Right renal pelvis (tissue), 4 donors: ENCODE measurements at regions not wholly inside any gene's neighbourhood (a gene's known extent, or its start where the extent isn't known, plus 50 kb on each side); places are given as distances from the start of the nearest gene placed in this dataset.

Experiments
- DNase-seq, 4 donors: peaks; one replicate each; pipeline ENCODE4 v3.0.0-alpha.2; 2013; ENCODE audit warnings: low read depth in 4 of 4, low spot score in 3 of 4, missing footprints in 1 of 4

GRCh38 chr1:87851490-87851889 lies 522.8 kb downstream of the LMO4 start:
- DNase-seq = no peak

GRCh38 chr1:87852410-87853161 lies 523.9 kb downstream of the LMO4 start:
- no peak for DNase-seq

GRCh38 chr1:87853576-87854351 lies 525.1 kb downstream of the LMO4 start:
- DNase-seq = no peak

- no peak for DNase-seq
Observed at GRCh38 chr1:87863317-87863716, 534.6 kb downstream of the LMO4 start.

- DNase-seq = no peak
Observed at GRCh38 chr1:87864676-87865075, 536.0 kb downstream of the LMO4 start.

GRCh38 chr1:87866416-87866815 lies 537.7 kb downstream of the LMO4 start:
- DNase-seq = no peak

GRCh38 chr1:87867626-87868025 lies 538.9 kb downstream of the LMO4 start:
- no peak for DNase-seq

- no peak for DNase-seq
Observed at GRCh38 chr1:87869567-87869966, 540.9 kb downstream of the LMO4 start.

GRCh38 chr1:87872189-87872588 lies 543.5 kb downstream of the LMO4 start:
- DNase-seq = no peak

- DNase-seq = no peak
Observed at GRCh38 chr1:87872692-87873091, 544.0 kb downstream of the LMO4 start.

- no peak for DNase-seq
Observed at GRCh38 chr1:87878873-87879272, 550.2 kb downstream of the LMO4 start.

- no peak for DNase-seq
Observed at GRCh38 chr1:87880098-87880760, 551.5 kb downstream of the LMO4 start.

GRCh38 chr1:87880764-87881163 lies 552.1 kb downstream of the LMO4 start:
- no peak for DNase-seq

- DNase-seq = no peak
Observed at GRCh38 chr1:87883906-87884305, 555.2 kb downstream of the LMO4 start.

GRCh38 chr1:87884581-87884980 lies 555.9 kb downstream of the LMO4 start:
- no peak for DNase-seq

GRCh38 chr1:87885278-87886025 lies 556.8 kb downstream of the LMO4 start:
- DNase-seq = no peak

- no peak for DNase-seq
Observed at GRCh38 chr1:87887100-87887499, 558.4 kb downstream of the LMO4 start.

- no peak for DNase-seq
Observed at GRCh38 chr1:87888446-87888845, 559.8 kb downstream of the LMO4 start.

GRCh38 chr1:87894062-87894461 lies 565.4 kb downstream of the LMO4 start:
- no peak for DNase-seq

GRCh38 chr1:87897481-87897880 lies 568.8 kb downstream of the LMO4 start:
- no peak for DNase-seq

- DNase-seq = no peak
Observed at GRCh38 chr1:87898431-87898830, 569.8 kb downstream of the LMO4 start.
